NCI-H2227 (cell line): ENCODE measurements at regions not wholly inside any gene's neighbourhood (a gene's known extent, or its start where the extent isn't known, plus 50 kb on each side); places are given as distances from the start of the nearest gene placed in this dataset.

Source experiments
- DNase-seq: peaks from one replicate; lab custom pipeline; 2025; ENCODE audit not compliant: unreplicated experiment; lab: John Stamatoyannopoulos, UW

- no peak for DNase-seq
These were observed 126.6 kb downstream of the EMX2 start for GRCh38 chr10:117669122-117669521.

GRCh38 chr10:117670116-117670904 is 127.8 kb downstream of the EMX2 start:
- DNase-seq = no peak

- no peak for DNase-seq
These were observed 130.9 kb downstream of the EMX2 start for GRCh38 chr10:117673230-117674010.

GRCh38 chr10:117674201-117674600 is 131.7 kb downstream of the EMX2 start:
- no peak for DNase-seq

GRCh38 chr10:117674646-117675045 is 132.1 kb downstream of the EMX2 start:
- DNase-seq = no peak

- DNase-seq = no peak
These were observed 133.0 kb downstream of the EMX2 start for GRCh38 chr10:117675514-117676055.

GRCh38 chr10:117677239-117677638 is 134.7 kb downstream of the EMX2 start:
- DNase-seq = no peak

- no peak for DNase-seq
These were observed 135.4 kb downstream of the EMX2 start for GRCh38 chr10:117677890-117678500.

GRCh38 chr10:117680601-117681000 is 138.1 kb downstream of the EMX2 start:
- DNase-seq = no peak

GRCh38 chr10:117681104-117681503 is 138.6 kb downstream of the EMX2 start:
- no peak for DNase-seq

GRCh38 chr10:117684046-117684610 is 141.6 kb downstream of the EMX2 start:
- no peak for DNase-seq

- no peak for DNase-seq
These were observed 142.2 kb downstream of the EMX2 start for GRCh38 chr10:117684672-117685211.

GRCh38 chr10:117685431-117685830 is 142.9 kb downstream of the EMX2 start:
- no peak for DNase-seq

- no peak for DNase-seq
These were observed 144.1 kb downstream of the EMX2 start for GRCh38 chr10:117686606-117687005.

GRCh38 chr10:117688358-117688757 is 145.8 kb downstream of the EMX2 start:
- DNase-seq = no peak

GRCh38 chr10:117689566-117689965 is 147.0 kb downstream of the EMX2 start:
- DNase-seq = no peak

GRCh38 chr10:117690359-117690758 is 147.8 kb downstream of the EMX2 start:
- no peak for DNase-seq

- DNase-seq = no peak
These were observed 151.6 kb downstream of the EMX2 start for GRCh38 chr10:117694190-117694589.

GRCh38 chr10:117697402-117697801 is 154.9 kb downstream of the EMX2 start:
- DNase-seq = no peak

GRCh38 chr10:117698809-117699208 is 156.3 kb downstream of the EMX2 start:
- no peak for DNase-seq
